Testis (tissue), 2 donors: ENCODE measurements at regions not wholly inside any gene's neighbourhood (a gene's known extent, or its start where the extent isn't known, plus 50 kb on each side); places are given as distances from the start of the nearest gene placed in this dataset.

Experiments used
- CTCF ChIP-seq, 3 experiments: fragments of 450-650 bp in 2 of 3; fragments of 200-600 bp in 1 of 3; sonication (generic) in 1 of 3; IDR thresholded peaks; one replicate each; pipeline ENCODE4 v1.5.1; 2016 to 2019; ENCODE audit warnings: antibody characterized with exemption in 3 of 3, mild to moderate bottlenecking in 2 of 3, moderate library complexity in 1 of 3
- POLR2A ChIP-seq: fragments of 450-650 bp; IDR thresholded peaks from one replicate; pipeline ENCODE4 v1.6.1; 2017; ENCODE audit warnings: antibody characterized with exemption, mild to moderate bottlenecking, moderate library complexity

DNA sequence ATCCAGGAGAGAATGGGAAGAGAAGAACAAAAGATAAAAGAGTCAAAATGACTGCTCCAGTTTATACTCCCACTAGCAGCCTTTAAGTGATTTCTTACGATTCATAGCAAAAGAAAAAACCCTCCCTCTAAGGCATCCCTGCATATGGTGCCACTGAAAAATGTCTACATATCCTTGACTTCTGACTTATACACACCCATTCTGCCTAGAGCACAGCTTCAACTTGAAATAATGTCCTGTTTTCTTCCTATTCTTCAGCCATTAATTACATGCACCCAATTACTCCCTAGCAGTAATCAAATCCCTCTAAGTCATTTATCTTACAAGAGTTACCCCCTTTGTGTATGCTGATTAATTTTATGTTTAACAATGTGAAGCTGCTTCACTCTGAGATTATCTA lies 393.5 kb downstream of the HTR7 start:
- TF ChIP-seq POLR2A: no peak
- no peak for TF ChIP-seq CTCF (IDR thresholded peaks at IDR 0.05)
